HG03064 (cell line): ENCODE measurements at regions not wholly inside any gene's neighbourhood (a gene's known extent, or its start where the extent isn't known, plus 50 kb on each side); places are given as distances from the start of the nearest gene placed in this dataset.
"Not testable (repeated sequence)": the region's sequence is repeated elsewhere in the genome, so short reads cannot be mapped to it uniquely, and the experiment has no call there.

ENCODE experiments used
- ATAC-seq: cut with Tn5 transposase; IDR thresholded peaks from one replicate; pipeline ENCODE4 v1.9.1; 2021; ENCODE audit warnings: low read depth; ENCODE audit not compliant: unreplicated experiment

GRCh38 chr5:163330723-163331668 is 106.4 kb upstream of the CCNG1 start:
- ATAC-seq = no peak

GRCh38 chr5:163336074-163336473 is 101.3 kb upstream of the CCNG1 start:
- ATAC-seq = not testable (repeated sequence)

GRCh38 chr5:163339148-163339547 is 98.2 kb upstream of the CCNG1 start:
- ATAC-seq = no peak

- ATAC-seq = not testable (repeated sequence)
Measured at GRCh38 chr5:163340378-163340777, 97.0 kb upstream of the CCNG1 start.

- ATAC-seq = no peak
Measured at GRCh38 chr5:163342306-163342705, 95.1 kb upstream of the CCNG1 start.

- ATAC-seq = no peak
Measured at GRCh38 chr5:163345216-163345615, 92.2 kb upstream of the CCNG1 start.

- no peak for ATAC-seq
Measured at GRCh38 chr5:163347671-163348070, 89.7 kb upstream of the CCNG1 start.

- ATAC-seq = no peak
Measured at GRCh38 chr5:163350083-163350482, 87.3 kb upstream of the CCNG1 start.

GRCh38 chr5:163352531-163352930 is 84.9 kb upstream of the CCNG1 start:
- no peak for ATAC-seq

GRCh38 chr5:163355811-163356210 is 81.6 kb upstream of the CCNG1 start:
- not testable (repeated sequence) for ATAC-seq

- ATAC-seq = no peak
Measured at GRCh38 chr5:163357636-163358035, 79.8 kb upstream of the CCNG1 start.

GRCh38 chr5:163360656-163361055 is 76.7 kb upstream of the CCNG1 start:
- ATAC-seq = no peak

GRCh38 chr5:163361450-163361849 is 75.9 kb upstream of the CCNG1 start:
- ATAC-seq = no peak

GRCh38 chr5:163362840-163363371 is 74.5 kb upstream of the CCNG1 start:
- ATAC-seq = no peak

- no peak for ATAC-seq
Measured at GRCh38 chr5:163363389-163363788, 74.0 kb upstream of the CCNG1 start.

GRCh38 chr5:163366757-163367156 is 70.6 kb upstream of the CCNG1 start:
- no peak for ATAC-seq

GRCh38 chr5:163369776-163370385 is 67.5 kb upstream of the CCNG1 start:
- ATAC-seq = no peak

- no peak for ATAC-seq
Measured at GRCh38 chr5:163373436-163374084, 63.8 kb upstream of the CCNG1 start.

- no peak for ATAC-seq
Measured at GRCh38 chr5:163377982-163378381, 59.4 kb upstream of the CCNG1 start.

- ATAC-seq = no peak
Measured at GRCh38 chr5:163379298-163380155, 57.9 kb upstream of the CCNG1 start.
